Activated T-cell treated with anti-CD3 and anti-CD28 coated beads, Interleukin-2, amount 50 U/mL, for 72 hours (primary cell): ENCODE measurements at regions not wholly inside any gene's neighbourhood (a gene's known extent, or its start where the extent isn't known, plus 50 kb on each side); places are given as distances from the start of the nearest gene placed in this dataset.

Experiments used
- ATAC-seq, 2 donors: fragments of 150-1000 bp; cut with Tn5 transposase; replicated peaks in 1 of 2; 2 replicates each; pipeline ENCODE4 v1.10.0; 2021; ENCODE audit warnings: moderate library complexity in 2 of 2, mild to moderate bottlenecking in 1 of 2
- DNase-seq, 2 donors: peaks; one replicate each; pipeline ENCODE4 v3.0.0; 2021 to 2022; ENCODE audit warnings: mixed read lengths in 1 of 2
- H3K27ac Mint-ChIP-seq: one replicate; pipeline ENCODE4 v1.8.0; 2022; ENCODE audit warnings: mild to moderate bottlenecking, moderate library complexity, mixed read lengths
- H3K27me3 Mint-ChIP-seq: one replicate; pipeline ENCODE4 v1.8.0; 2022; ENCODE audit warnings: low read depth, mixed read lengths
- H3K36me3 Mint-ChIP-seq, 2 donors: one replicate each; pipeline ENCODE4 v1.8.0; 2022; ENCODE audit warnings: mixed read lengths in 2 of 2, mild to moderate bottlenecking in 1 of 2; ENCODE audit not compliant: insufficient read depth in 2 of 2
- H3K4me1 Mint-ChIP-seq: one replicate; pipeline ENCODE4 v1.8.0; 2022; ENCODE audit warnings: low read depth, mixed read lengths
- H3K4me3 Mint-ChIP-seq, 2 donors: one replicate each; pipeline ENCODE4 v1.8.0; 2022; ENCODE audit warnings: mild to moderate bottlenecking in 2 of 2, mixed read lengths in 2 of 2, moderate library complexity in 2 of 2
- H3K9me3 Mint-ChIP-seq, 2 donors: one replicate each; pipeline ENCODE4 v1.8.0; 2022; ENCODE audit warnings: mixed read lengths in 2 of 2

DNA sequence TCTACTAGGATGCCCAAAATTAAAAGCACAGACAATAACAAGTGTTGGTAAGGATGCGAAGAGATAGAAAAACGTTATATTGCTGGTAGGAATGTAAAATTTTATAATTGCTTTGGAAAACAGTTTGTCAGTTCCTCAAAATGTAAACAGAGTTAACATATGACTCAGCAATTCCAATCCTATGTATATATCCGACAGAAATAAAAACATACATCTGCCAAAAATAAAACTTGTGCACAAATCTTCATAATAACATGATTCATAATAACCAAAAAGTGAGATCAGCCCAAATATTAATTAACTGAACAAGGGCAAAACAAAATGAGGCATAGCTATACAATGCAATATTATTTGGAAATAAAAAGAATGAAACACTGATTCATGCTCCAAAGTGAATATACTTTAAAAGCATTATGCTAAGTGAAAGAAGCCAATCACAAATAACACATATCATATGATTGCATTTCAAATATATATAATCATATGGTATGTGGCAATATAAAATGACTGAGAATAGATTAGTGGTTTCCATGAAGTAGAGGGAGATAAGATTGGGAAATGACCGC lies 609.3 kb downstream of the IGSF11 start:
- Mint-ChIP-seq H3K4me3 (no peak overlapping the region), H3K27ac (no peak overlapping the region), H3K9me3 (peaks cover 2 to 5% of the 10 kb centered on the region in 2 donors), H3K4me1 (no peaks in the 10 kb centered on the region), H3K36me3 (no peaks in the 10 kb centered on the region), H3K27me3 (no peaks in the 10 kb centered on the region)
- ATAC-seq (no peak), DNase-seq (no peak)

DNA sequence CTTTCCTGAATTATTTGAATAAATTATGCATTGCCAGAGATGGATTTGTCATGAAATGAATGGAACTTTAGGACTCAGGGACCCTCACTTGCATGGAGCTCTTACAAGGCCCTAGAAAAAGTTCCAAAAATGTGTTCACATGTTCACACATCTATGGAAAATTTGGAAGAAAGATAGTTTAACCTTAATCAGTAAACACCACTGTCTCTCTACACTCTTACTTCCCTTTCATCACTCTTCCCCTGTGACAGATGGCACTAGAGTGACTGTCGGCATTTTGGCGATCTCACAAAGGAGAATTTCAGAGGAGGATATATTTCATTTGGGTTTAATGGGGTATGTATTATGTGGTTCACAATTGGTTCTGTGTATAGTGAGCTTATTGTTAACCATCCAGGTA lies 600.8 kb downstream of the IGSF11 start:
- no peak for ATAC-seq
- DNase-seq: no peak
- Mint-ChIP-seq H3K27me3 (no peaks in the 10 kb centered on the region), H3K9me3 (no peaks in the 10 kb centered on the region), H3K4me3 (no peak overlapping the region), H3K4me1 (no peaks in the 10 kb centered on the region), H3K36me3 (no peaks in the 10 kb centered on the region), H3K27ac (no peak overlapping the region)

DNA sequence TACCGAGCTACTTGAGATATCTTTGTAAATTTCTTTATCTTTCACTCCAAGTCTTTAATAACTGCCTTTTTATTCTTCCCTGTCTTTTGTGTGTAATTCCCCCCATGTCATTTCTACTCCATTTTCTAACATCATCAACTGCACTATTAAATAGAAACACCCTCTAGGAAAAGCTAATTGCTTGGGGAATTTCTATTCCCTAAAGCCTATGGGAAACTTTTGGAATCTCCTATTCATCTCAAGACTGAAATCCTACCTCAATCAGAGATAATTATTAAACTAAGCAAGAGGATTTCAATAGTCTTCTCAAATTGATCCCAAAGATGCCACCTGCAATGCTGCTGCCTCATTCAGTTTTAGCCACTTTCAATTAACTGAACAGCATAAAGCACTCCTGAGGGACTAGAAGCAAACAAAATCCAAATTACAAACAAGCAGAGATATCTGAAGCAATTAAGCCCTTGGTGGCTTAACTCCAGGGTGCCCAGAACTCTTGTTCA lies 598.7 kb downstream of the IGSF11 start:
- Mint-ChIP-seq H3K4me3 (no peak overlapping the region), H3K27me3 (no peaks in the 10 kb centered on the region), H3K9me3 (peaks cover 0 to 2% of the 10 kb centered on the region in 2 donors), H3K4me1 (no peaks in the 10 kb centered on the region), H3K36me3 (no peaks in the 10 kb centered on the region), H3K27ac (no peak overlapping the region)
- ATAC-seq (no peak), DNase-seq (no peak)

DNA sequence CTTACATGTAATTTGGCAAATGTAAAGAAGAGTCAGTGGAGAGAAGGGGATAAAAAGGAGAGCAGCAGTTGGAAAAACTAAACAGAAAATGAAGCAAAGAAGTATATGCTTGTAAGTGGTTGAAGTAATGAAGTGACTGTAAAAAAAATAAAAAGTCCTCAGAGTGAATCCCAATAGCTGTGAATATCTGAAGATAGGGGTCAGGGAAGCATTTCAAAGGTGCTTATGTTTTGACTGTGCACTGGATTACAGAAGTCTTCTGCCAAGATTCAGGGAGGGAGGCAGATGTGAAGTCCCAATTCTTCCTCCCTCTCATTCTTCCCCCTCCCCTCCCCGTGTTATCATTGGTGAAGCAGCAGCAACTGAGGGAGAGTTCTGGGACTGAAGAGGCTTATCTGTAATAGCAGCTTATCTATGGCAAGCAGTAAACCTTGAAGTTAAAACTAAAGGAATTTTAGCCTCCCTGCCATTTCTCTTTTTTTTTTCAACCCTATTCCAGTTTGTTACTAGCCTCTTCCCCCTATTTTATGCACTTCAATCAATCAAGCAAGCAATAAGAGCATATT lies 597.9 kb downstream of the IGSF11 start:
- H3K9me3 Mint-ChIP-seq: peaks cover 0 to 2% of the 10 kb centered on the region in 2 donors
- H3K36me3 Mint-ChIP-seq: no peaks in the 10 kb centered on the region
- DNase-seq (no peak), ATAC-seq (no peak)
- H3K27me3 Mint-ChIP-seq: no peaks in the 10 kb centered on the region
- H3K27ac Mint-ChIP-seq: no peak overlapping the region
- no peaks in the 10 kb centered on the region for H3K4me1 Mint-ChIP-seq
- no peak overlapping the region for H3K4me3 Mint-ChIP-seq

DNA sequence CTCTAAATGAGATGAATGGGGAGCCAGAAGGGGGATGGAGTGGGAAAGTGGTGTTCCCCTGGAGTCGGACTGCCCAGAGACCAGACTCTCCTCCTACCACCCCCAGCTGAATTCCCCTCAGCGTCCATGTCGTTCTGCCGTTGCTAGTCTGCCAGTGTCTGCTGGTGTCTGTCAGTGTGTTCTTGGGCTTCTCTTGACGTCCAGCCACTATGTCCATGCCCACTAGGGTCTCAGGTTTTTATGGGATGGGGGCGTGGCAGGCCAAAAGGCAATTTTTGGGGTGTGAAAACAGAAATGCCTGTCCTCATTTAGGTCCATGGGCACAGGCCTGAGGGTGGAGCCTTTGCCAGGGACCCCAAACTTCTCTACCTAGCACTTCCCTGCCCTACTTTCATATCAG lies 589.6 kb downstream of the IGSF11 start:
- DNase-seq (no peak), ATAC-seq (no peak)
- H3K4me3 Mint-ChIP-seq: no peak overlapping the region
- peaks cover 3 to 10% of the 10 kb centered on the region in 2 donors for H3K9me3 Mint-ChIP-seq
- H3K27ac Mint-ChIP-seq: no peak overlapping the region
- no peaks in the 10 kb centered on the region for H3K27me3 Mint-ChIP-seq
- H3K4me1 Mint-ChIP-seq: no peaks in the 10 kb centered on the region
- H3K36me3 Mint-ChIP-seq: no peaks in the 10 kb centered on the region

DNA sequence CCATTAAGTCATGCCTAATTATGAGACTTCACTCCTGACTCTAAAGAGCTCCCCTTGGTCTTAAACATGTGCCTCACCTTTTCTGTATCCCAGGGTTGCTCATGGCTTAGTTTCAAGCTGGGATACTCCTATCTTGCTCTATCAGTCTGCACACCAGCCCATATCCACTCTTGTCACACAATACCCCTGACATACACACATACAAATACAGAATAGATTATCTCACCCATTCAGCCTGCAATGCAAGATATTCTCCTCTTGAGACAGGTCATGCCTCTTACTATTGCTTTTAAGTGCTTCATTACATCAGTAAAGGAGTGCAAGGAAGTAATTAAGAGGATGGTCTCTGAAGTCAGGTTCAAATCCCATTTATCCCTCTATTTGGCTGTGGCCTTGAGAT lies 587.3 kb downstream of the IGSF11 start:
- H3K4me3 Mint-ChIP-seq: no peak overlapping the region
- H3K4me1 Mint-ChIP-seq: no peaks in the 10 kb centered on the region
- no peak overlapping the region for H3K27ac Mint-ChIP-seq
- no peaks in the 10 kb centered on the region for H3K27me3 Mint-ChIP-seq
- DNase-seq (no peak), ATAC-seq (no peak)
- peaks cover 13 to 16% of the 10 kb centered on the region in 2 donors for H3K9me3 Mint-ChIP-seq
- H3K36me3 Mint-ChIP-seq: no peaks in the 10 kb centered on the region

DNA sequence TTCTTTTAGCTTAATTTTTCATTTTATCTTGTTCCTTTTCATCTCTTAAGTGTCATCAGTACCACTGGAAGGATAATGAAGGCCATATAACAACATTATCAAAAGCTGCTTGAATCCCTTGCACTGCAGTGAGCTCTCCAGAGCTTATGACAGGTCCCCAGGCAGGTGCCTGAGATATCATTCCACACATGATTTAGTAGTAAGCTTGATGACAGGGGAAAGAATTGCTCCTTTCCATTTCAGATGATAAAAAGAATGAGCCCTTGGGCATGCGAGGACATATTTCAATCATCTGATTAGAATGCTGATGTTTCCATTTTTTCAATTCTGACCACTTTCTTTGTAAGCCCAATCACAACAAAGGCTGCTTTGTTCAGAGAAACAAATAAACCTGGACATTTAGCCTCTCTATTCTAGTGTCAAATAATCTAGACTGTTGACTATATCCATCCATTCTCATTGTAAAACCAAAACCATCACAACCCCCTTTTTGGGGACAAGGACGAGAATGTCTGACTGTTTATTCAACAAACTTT lies 567.8 kb downstream of the IGSF11 start:
- Mint-ChIP-seq H3K4me1 (no peaks in the 10 kb centered on the region), H3K36me3 (no peaks in the 10 kb centered on the region), H3K27me3 (no peaks in the 10 kb centered on the region), H3K4me3 (no peak overlapping the region), H3K27ac (no peak overlapping the region), H3K9me3 (peaks cover 4 to 6% of the 10 kb centered on the region in 2 donors)
- ATAC-seq (no peak), DNase-seq (no peak)

DNA sequence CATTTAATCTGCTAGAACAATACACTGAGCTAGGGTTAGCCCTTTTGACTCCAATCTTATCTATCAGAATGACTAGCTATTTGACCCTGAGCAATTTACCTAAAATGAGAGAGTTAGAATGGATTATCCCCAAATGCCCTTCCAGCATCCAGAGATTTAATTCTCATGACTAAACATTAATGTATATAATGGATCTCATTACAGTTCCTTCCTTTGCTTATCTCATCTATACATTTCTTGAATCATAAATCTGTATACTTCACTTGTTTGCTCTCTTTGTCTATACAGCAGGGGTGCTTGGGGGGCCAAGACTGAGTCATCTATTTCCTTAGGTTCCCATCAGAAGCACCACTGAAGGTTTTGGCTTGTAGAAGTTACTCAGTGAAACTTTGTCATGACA lies 565.8 kb downstream of the IGSF11 start:
- H3K27ac Mint-ChIP-seq: no peak overlapping the region
- H3K4me1 Mint-ChIP-seq: no peaks in the 10 kb centered on the region
- H3K9me3 Mint-ChIP-seq: peaks cover 5 to 6% of the 10 kb centered on the region in 2 donors
- H3K4me3 Mint-ChIP-seq: no peak overlapping the region
- no peaks in the 10 kb centered on the region for H3K36me3 Mint-ChIP-seq
- ATAC-seq: no peak
- H3K27me3 Mint-ChIP-seq: no peaks in the 10 kb centered on the region
- no peak for DNase-seq

DNA sequence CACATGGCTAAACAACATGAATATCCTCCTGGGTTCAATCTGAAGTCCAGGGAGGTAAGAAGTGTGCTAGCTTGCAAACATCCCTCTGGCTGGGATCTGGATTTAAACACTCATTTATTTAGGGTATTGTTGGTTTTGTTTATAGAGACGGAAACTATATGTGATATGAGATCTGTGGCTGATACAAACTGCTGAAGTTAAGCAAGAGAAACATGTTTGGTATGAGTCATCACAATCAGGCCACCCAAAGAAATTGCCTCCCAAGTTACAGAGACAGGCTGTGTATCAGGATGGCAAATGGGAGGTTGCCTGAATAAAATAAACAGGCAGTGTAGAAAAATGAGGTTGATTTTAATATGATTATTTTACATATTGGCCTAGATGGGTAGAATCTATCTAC lies 562.1 kb downstream of the IGSF11 start:
- ATAC-seq: no peak
- H3K9me3 Mint-ChIP-seq: peaks cover 0 to 1% of the 10 kb centered on the region in 2 donors

DNA sequence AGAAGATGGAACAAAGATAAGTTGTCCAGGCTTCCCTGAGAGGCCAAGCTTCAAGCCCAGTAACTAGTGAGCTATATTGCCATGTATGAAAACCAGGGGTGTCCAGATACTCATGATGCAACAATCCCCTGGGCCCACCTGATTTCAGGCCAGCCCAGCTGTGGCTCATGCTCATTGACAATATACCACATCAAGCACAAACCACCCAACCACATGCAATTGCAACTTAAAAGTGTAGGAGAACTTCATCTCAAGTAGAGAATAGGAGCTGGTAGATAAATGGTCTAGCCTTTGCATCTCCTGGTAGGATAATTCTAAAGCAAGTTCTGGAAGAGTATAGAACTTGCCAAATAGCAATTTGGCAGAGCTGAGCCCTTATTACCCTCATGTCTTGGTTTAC lies 561.3 kb downstream of the IGSF11 start:
- no peak overlapping the region for H3K27ac Mint-ChIP-seq
- ATAC-seq (no peak), DNase-seq (no peak)
- H3K9me3 Mint-ChIP-seq: peaks cover 0 to 1% of the 10 kb centered on the region in 2 donors
- no peaks in the 10 kb centered on the region for H3K36me3 Mint-ChIP-seq
- no peak overlapping the region for H3K4me3 Mint-ChIP-seq
- no peaks in the 10 kb centered on the region for H3K4me1 Mint-ChIP-seq
- H3K27me3 Mint-ChIP-seq: no peaks in the 10 kb centered on the region

More for the DNA sequence above, 562.1 kb downstream of the IGSF11 start:
- H3K27ac Mint-ChIP-seq: no peak overlapping the region
- DNase-seq: no peak
- H3K4me3 Mint-ChIP-seq: no peak overlapping the region
- H3K36me3 Mint-ChIP-seq: no peaks in the 10 kb centered on the region
- no peaks in the 10 kb centered on the region for H3K27me3 Mint-ChIP-seq
- no peaks in the 10 kb centered on the region for H3K4me1 Mint-ChIP-seq

DNA sequence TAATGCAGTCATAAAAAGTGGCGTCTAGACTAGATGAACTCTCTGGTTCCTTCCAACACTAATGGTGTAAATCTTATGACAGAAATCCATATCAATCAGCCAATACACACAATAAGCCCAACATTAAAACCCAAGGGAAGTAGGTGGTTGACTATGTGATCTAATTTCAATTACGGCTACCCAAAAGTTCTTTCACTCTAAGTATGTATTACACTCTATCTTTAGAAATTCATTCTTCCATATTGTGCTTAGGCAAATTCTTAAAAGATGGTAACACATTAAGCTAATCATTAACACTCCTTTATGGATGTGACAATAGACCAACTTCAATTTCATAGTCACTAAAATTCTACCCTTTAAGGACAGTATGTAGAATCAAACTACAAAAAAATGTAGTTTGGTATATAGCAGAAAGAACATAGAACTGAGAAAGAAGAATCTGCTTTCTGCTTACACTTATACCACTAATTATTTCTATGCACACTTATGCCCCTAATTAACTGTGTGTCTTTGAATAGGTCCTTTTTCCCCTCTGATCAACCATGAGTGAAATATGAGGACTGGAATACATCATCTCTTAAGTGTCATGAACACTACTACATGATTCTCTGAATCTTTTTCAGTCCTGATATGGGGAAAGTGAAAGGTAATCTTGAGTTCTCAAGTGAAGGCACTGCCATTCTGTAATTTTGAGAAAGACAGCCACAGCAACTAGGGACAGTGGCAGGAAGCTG lies 557.6 kb downstream of the IGSF11 start:
- ATAC-seq: no peak
- H3K9me3 Mint-ChIP-seq: peaks cover 0 to 3% of the 10 kb centered on the region in 2 donors
- DNase-seq: no peak
- no peaks in the 10 kb centered on the region for H3K4me1 Mint-ChIP-seq
- H3K36me3 Mint-ChIP-seq: no peaks in the 10 kb centered on the region
- no peak overlapping the region for H3K4me3 Mint-ChIP-seq
- no peak overlapping the region for H3K27ac Mint-ChIP-seq
- no peaks in the 10 kb centered on the region for H3K27me3 Mint-ChIP-seq

DNA sequence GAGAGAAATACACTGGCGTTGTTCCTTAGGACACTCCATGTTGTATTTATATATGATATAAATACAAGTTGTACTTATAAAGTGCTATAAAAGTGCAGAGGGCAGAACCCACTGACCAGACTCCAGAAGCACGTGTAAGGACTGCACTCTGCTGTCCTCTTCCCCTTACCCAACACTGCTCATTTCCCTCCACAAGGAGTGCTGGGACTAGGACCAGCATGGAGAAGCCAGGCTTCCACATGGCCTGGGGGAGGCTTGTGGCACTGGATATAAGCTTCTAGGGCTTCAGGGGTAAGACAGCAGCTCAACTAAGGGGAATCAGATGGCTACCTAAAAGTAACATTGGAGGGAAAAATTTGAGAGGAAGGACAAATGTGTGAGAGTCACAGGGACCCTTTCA lies 556.9 kb downstream of the IGSF11 start:
- no peak for DNase-seq
- no peaks in the 10 kb centered on the region for H3K4me1 Mint-ChIP-seq
- H3K27ac Mint-ChIP-seq: no peak overlapping the region
- no peaks in the 10 kb centered on the region for H3K27me3 Mint-ChIP-seq
- ATAC-seq: no peak
- H3K4me3 Mint-ChIP-seq: no peak overlapping the region
- no peaks in the 10 kb centered on the region for H3K36me3 Mint-ChIP-seq
- peaks cover 0 to 3% of the 10 kb centered on the region in 2 donors for H3K9me3 Mint-ChIP-seq

DNA sequence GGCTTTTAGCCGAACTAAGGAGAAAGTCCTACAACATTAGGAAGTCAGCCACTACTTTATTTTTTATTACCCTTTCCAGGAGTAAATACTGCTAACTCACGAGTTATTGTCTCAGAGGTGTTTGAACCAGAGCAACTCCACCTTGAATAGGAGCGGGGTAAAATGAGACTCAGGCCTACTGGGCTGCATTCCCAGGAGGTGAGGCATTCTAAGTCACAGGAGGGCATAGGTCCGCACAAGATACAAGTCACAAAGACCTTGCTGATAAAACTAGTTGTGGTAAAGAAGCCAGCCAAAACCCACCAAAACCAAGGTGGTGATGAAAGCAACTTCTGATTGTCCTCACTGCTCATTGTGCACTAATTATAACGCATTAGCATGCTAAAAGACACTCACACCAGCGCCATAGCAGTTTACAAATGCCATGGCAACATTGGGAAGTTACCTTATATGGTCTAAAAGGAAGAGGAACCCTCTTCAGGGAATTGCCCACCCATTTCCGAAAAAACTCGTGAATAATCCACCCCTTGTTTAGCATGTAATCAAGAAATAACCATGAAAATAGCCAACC lies 555.9 kb downstream of the IGSF11 start:
- Mint-ChIP-seq H3K27me3 (no peaks in the 10 kb centered on the region), H3K9me3 (peaks cover 2 to 4% of the 10 kb centered on the region in 2 donors), H3K4me1 (no peaks in the 10 kb centered on the region), H3K27ac (no peak overlapping the region), H3K4me3 (no peak overlapping the region), H3K36me3 (no peaks in the 10 kb centered on the region)
- ATAC-seq: no peak
- DNase-seq: no peak
